NCI-H1417 (cell line): ENCODE measurements at regions not wholly inside any gene's neighbourhood (a gene's known extent, or its start where the extent isn't known, plus 50 kb on each side); places are given as distances from the start of the nearest gene placed in this dataset.
"Not testable (repeated sequence)": the region's sequence is repeated elsewhere in the genome, so short reads cannot be mapped to it uniquely, and the experiment has no call there.

Experiments used
- DNase-seq, 3 experiments: peaks; one replicate each; lab custom pipeline; 2025; lab: John Stamatoyannopoulos, UW

GRCh38 chr18:2112435-2113045 is 458.8 kb downstream of the METTL4 start:
- no peak for DNase-seq

DNA sequence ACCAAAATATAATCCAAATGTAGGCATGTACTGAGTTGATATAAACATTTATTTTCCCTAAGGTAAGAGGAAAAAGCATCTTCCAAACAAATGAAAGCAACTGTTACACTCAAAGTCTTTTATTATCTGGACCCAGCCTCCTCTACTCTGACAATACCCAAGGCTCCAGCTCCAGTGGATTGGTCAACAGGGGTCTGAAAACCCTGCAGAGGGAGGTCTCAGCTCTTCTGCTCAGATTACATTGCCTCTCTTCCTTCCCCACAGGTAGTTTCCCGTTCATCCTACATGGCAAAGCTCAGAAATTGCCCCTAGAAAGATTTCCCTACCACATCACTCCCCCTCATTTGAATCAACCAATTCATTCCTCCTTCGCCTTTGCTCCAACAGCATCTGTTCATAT is 457.0 kb downstream of the METTL4 start:
- no peak for DNase-seq

- DNase-seq, result no peak
Observed at GRCh38 chr18:2114765-2115164, 456.5 kb downstream of the METTL4 start.

DNA sequence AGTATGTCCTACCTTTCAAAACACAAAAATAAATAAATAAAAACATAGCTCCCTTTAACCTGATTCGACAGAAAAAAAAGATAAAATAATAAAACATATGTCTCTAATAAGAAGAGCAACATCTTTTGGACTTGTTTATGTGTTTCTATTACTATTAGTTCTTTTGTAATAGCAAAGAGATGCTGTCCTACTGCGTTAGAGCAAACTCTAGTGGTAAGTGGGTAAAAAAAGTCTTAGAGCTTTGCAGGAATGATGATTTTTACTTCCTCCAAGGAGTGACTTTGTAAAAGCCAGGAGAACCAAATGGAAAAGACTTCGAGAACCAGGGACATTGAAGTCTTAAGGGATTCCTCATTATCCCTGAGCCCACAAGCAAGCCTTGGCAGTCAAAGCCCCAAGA is 450.1 kb downstream of the METTL4 start:
- no peak for DNase-seq

DNA sequence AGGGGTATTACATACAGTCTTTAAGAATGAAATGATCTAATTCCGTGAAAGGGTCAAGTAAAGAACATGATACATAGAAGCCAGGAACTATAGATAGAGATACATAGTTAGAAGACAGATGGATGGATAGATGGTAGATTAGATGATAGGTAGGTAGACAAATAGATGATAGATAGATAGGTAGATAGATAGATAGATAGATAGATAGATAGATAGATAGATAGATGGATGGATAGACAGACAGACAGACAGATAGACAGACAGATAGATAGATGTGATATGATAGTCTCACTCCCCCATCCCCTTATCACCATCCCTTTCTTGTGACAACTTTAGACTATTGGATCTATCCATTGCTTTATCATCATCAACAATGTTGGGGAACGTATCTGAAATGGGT is 448.2 kb downstream of the METTL4 start:
- no peak for DNase-seq

DNA sequence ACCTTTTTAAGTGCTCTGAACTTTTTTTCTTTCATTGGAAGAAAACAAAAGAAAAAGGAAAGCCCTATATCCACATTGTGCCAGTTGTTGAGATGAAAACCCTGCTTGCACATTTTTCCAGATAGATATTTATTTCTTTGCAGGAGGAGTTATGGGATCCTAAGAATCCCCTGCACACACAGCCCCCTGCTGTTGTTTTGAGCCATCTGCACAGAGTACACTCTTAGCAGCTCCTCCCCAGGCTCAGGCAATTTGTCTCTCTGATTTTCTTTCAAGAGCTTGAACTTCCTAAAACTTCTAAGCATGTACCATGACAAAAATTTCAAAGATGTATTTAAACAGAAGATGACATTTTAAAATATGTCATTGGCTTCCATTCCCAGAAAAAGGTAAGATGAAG is 436.9 kb downstream of the METTL4 start:
- peak in 1 of 3 experiments; percentile 18 for DNase-seq

DNA sequence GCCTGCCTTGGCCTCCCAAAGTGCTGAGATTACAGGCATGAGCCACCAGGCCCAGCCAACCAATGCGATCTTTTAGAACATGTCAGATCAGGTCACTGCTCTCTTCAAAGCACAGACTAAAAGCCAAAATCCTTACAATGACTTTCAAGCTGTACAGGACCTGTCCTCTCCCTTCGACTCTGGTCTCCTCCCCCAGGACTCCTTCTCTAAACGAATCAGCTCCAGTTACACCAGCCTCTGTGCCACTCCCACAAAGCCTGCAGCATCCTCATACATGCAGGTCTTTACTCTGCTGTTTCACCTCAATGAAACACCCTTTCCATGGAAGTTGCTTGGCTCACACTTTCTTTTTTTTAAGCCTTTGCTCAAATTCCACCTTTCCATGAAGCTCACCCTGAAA is 436.0 kb downstream of the METTL4 start:
- DNase-seq, result no peak

DNA sequence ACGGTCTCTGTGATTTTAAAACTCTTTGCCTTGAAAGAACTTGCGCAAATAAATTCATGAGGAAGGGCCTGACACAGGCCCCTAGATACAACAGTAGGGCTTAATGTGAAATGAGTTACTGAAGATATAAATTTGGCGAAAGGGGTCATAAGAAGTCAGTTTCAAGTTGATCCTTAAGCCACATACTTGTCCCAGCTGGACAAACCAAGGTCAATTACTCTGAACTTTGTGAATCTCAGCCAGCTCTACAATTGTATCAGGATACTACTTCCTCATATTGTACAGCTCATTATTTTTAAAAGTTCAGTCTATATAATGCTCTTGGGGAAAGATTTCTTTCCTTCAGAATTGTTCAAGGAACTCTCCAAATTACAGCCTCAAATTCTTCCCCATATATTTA is 432.8 kb downstream of the METTL4 start:
- DNase-seq, result no peak

DNA sequence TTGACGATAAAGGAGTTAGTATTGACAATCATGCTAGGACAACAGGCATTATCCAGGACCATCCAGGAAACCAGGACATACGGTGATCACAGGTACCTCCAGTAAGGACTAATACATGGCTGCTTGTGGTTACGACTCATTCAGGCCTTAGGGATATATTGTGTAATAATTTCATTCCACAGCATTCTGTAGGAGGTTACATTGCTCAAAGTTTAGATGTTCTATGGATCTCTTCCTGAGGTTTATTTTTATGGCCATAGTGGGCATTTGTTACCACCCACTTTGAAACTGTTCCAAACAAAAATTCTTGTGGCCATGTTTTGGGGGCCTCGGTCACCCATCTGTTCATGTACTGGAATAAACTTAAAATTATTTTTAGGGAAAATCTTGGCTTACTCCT is 431.6 kb downstream of the METTL4 start:
- DNase-seq, result no peak

GRCh38 chr18:2143636-2144035 is 427.7 kb downstream of the METTL4 start:
- no peak for DNase-seq

DNA sequence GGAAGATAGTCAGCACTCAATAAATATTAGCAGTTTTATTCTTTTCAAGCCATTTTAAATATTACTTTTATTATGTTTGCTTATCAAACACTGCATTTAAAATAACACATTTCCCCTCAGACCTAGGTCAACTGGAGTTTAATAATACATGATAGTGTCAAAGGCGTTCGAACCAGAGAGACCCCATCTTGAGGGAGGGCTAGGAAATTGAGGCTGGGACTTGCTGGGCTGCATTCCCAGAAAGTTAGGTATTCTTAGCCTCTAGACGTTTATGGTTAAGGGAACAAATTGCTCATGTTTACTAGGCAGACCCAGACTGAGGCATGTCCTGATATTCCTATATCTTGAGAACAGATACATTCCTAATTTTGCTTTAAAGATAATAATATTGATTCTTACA is 426.5 kb downstream of the METTL4 start:
- DNase-seq, result no peak

DNA sequence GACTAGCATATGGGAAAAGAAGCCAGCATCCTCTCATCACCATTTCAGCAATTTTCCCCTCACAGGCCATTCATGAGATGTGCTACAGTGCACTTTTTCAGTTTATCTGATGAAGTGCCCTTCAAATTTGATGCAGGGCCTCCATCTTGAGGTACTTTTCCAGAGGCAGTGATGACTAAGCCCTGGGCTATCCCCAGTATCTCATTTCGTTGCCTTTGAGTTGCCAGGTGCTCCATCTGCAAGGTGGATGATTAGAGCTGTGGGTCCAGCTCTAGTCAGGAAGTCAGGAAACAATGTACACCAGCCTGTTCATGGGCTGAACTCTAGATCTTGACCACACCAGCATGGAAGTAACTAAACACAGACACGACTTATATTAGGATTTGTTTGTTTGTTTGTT is 425.2 kb downstream of the METTL4 start:
- DNase-seq, result no peak

DNA sequence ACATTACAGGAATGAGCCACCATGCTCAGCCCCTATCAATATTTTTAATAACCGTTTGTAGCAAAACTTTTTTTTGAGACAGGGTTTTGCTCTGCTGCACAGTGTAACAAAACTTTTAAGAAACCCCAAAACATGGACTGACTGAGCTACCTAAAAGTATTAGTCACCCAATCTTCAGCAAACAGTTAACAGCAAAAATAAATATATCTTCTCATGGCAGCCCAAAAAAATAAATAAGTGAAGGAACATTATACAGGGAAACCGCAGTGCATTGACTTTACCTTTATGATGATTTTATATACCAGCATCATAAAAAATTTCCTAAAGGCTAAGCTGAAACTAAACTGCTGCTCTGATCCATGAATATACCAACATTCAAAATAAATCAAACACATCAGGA is 424.6 kb downstream of the METTL4 start:
- no peak for DNase-seq

DNA sequence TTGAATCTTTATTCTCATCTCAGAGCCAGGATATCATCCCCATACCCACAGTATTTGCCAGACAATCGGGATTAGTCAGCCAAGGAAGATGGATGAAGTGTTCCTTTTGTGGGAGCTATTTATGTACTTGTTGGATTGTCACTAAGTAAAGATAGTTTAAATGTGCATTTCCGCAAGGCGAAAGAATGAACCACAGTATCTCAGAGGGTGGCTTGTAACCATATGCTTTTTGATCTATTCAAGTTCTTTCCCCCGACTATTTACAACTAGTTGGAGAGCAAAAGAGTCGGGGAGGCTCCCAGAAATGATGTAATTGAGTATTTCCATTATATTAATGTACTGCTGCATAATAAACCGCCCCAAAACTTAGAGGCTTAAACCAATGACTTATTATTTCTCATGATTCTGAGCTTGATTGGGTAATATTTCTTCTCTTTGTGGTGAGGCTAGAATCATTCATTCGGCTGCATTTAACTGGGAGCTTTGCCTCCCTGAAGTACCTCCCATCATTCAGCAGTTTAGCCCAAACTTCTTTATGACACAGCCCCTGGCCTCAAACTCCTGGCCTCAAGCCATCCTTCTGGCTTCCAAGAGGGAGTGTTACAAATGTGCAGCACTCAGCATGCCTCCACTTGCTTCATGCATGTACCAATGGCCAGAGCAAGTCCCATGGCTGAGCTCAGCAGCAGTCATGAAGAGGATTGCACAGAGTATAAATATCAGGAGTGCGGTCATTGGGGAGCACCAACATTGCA is 423.7 kb downstream of the METTL4 start:
- no peak for DNase-seq

DNA sequence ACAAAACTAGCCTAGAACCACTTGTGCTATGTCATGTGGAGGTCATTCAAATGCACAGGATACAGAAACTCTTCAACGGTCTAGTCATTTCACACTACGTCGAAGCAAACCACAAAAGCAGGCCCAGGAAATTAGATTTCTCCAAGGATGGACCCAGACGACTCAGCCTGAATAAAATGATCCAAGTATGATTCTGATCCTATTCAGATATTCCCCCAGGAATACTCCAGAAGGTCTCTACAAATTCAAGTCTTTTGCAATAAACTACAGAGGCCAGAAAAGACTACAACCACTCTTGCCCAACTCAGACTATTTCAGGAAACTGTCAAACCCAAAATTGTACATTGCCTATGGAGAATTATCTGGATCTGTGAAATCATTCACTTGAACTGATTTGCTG is 422.5 kb downstream of the METTL4 start:
- DNase-seq, result no peak

GRCh38 chr18:2150566-2150965 is 420.7 kb downstream of the METTL4 start:
- no peak for DNase-seq

DNA sequence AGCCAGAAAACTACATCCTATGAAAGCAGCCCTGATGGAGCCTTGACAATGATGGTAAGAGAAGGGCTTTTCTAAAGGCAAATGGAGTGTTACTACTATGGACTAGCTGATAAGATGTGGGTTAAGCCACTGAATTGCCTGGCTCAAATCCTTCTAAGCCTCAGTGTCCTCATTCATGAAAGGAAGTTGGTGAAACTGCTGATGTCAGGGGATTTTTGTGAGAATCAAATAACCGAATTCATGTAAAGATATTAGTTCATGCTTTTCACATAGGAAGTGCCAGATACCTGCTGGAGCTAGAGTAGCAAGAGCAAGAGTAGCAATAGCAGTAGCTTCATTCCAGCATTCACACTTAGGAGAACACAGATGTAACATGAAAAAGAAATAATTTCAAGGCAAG is 417.0 kb downstream of the METTL4 start:
- no peak for DNase-seq

DNA sequence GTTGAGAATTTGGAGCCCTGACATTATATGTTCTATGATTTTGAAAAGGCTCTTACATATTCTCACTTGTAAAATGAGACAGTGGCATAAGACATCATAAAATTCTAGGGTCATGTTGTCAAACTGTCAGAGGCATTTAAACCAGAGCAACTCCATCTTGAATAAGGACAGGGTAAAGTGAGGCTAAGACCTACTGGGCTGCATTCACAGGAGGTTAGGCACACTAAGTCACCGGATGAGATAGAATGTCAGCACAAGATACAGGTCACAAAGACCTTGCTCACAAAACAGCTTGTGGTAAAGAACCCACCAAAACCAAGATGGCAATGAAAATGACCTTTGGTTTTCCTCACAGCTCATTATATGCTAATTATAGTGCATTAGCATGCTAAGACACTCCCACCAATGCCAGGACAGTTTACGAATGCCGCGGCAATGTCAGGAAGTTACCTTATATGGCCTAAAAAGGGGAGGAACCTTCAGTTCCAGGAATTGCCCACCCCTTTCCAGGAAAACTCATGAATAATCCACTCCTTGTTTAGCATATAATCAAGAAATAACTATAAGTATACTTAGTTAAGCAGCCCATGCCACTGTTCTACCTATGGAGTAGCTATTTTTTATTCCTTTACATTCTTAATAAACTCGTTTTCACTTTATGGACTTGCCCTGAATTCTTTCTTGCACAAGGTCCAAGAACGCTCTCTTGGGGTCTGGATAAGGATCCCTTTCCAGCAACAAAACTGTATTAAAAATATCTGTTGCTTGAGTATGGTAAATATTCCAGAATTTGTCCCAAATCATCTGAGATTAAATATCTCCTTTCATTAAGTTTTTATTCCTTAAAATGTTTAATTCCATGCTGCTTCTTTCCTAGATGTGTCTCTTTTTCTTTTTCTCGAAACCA is 406.4 kb downstream of the METTL4 start:
- DNase-seq, result no peak

GRCh38 chr18:2166876-2167275 is 404.4 kb downstream of the METTL4 start:
- DNase-seq, result not testable (repeated sequence)

DNA sequence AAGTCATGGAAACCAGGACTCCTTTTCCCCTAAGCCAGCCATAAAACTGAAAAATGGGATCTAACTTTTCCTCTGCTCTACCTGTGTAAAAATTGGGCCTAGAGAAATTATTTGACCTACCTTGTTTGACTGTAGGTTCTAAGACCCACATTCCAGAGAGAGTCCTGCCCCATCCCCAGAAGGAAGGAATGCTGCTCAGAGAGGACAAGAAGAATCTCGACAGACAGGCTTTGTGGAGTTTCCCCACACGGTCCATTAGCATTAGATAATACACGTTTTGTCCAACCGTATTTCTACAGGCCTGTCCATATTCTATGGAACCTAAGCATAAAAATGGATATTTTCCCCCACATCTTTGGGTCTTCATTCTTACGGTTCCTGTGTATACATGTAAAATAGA is 403.3 kb downstream of the METTL4 start:
- DNase-seq, result no peak

- no peak for DNase-seq
Observed at GRCh38 chr18:2169656-2170055, 401.6 kb downstream of the METTL4 start.

DNA sequence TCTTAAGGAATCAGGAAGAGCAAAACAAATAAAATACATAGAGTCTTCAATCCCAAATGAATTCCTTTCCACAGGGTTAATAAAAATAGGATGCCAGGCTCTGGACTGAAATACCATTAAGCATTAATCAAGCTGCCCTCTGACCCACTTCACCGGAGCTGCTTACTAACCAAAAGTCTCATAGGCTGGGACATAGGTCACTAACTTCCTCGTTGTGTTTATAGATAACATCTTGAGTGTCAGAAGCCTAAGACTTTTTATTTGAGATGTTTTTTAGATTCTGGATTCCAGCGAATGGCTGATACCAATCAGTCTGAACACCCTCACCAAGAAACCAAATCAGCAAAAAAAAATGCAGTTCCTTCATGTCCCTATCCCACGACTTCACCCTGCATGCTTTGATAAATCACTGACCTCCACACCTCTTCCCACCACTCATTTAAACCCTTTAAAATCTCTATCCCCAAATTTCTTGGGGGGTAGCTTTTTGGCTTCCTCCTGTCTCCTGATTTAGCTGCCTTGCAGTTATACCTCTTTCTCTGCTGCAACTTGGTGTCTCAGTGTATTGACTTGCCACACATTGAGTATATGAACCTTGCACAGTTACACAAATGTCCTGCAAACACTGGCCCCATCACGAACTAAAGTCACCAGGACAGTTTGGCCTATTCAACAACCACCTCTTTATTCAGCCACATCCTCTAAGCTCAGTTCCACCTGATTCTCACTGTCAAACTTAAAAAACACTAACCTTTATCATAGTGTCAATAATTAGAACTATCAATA is 399.3 kb downstream of the METTL4 start:
- DNase-seq, result no peak
